Stimulated activated CD4-positive, alpha-beta T cell treated with anti-CD3 and anti-CD28 coated beads, Interleukin-1b, Interleukin-23, amount 100 ng/mL, for 4 hours (primary cell): ENCODE measurements at regions not wholly inside any gene's neighbourhood (a gene's known extent, or its start where the extent isn't known, plus 50 kb on each side); places are given as distances from the start of the nearest gene placed in this dataset.

Experiments used
- DNase-seq, 2 donors: peaks; one replicate each; pipeline ENCODE4 v3.0.0-alpha.2; 2020; ENCODE audit warnings: low read depth in 2 of 2

DNA sequence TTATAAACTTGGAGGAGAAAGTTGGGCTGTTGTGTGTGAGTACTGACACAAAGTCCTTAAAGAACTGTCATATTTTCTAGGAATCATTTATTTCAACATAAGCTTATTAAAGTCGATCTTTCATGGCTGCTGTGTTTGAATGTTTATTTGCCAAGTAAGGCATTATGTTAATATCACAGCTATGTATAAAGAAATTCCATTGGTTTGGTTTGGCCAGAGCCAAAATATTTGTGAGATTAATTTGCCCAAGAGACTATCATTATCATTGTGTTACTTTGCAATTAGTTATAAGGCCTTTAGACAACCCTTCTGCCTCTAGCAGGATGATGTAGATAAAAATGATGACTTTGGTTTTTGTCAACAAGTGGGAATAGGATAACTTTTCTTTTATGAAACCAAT is 240.6 kb upstream of the NT5C1B start:
- DNase-seq = no peak

DNA sequence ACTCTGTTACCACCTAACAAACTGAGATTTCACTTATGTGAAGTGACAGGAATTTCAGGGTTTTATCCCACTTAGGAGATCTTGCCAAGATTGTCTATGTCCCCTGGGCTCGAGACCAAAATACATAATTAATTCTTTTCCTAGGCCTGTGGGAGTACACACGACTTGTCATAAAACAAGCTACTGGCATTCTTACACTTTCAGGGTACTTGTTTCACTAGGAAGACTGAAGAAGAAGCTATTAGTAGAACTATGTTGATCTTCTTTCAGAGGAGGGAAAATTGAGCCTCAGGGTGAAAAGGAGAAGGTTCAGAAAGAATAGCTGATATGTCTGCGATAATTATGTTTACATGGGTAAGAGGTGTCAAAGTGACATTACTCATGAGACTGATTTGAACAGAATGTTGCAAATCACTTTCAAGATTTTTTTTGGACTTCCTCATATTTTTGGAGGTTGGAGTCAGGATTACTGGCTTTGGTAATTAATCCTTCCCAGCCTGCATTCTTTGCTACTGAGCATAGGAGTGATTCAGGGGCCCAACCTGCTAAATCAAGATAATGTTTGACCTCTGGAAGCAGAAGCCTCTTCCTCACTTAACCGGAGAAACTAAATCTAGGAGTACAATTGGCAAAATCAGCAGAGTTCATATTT is 240.0 kb upstream of the NT5C1B start:
- no peak for DNase-seq

DNA sequence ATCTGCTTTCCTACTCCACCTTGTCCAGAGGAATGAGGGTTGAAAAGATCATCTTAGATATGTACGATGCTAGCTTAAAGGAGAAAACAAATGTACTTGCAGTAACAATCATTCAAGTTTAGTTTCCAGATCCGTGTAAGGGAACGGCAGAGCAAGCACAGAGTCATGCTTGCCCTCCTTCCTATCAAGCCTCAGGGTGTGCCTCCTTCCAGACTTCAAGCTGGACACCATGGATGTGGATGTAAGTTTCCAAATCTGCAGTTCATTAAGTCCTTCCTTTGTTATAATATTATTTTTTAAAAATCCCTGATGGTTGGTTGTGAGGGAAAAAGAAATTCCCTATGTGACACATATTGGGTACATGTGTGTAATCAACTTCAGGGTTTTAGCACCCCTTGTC is 238.9 kb upstream of the NT5C1B start:
- DNase-seq = no peak

DNA sequence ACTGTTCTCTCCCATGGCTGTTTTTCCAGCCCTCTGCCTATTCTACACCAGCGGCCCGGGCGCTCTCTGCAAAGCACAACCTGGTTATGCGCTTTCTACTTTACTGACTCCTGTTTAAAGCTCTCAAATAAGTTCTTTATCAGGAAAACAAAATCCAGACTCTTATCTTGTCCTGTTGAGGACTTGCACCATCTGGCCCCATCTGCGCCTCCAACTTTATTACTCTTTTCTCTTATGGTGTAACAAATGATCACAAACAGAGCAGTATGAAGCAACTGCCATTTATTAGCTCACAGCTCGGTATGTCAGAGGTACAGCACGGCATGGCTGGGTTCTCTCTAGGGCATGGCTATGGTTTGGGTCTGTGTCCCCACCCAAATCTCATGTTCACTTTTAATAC is 236.5 kb upstream of the NT5C1B start:
- no peak for DNase-seq

DNA sequence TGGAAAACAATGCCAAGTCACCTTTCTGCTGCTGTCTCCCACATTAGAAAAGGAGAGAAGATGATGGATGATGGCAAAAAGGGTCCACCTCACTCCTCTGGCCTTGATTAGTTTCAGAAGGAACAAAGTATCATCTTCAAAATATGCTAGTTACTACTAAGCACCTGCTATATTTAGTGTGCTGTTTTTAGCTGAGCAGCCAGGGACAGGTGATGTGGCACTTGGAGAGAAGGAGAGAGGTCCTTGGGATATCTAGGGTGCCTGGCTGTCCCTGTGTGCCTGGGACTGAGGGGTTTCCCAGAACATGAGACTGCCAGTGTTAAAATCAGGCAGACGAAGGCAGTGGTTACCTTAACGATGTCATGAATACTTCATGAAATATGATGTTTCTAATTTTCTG is 235.5 kb upstream of the NT5C1B start:
- no peak for DNase-seq

DNA sequence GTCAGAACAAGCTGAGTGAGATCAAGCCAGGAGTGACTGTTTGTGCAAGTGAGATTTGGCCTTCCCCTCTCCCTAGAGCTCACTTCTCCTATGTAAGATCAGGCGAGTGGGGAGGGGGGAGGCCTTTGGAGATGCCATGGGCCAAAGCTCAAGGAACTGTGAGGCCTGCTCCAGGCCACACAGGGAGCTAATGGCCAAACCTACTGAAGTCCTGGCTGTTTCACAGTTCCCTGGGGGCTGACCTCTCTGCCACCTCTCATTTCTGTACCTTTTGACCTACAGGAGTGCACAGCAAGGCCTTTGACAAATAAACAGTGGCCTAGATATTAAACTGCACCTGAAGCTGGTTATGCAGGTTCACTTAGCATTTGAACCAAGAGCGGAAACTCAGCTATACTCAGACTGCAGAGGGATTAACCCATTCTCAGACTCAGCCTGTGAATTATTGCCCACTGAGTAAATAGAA is 235.0 kb upstream of the NT5C1B start:
- DNase-seq = no peak

DNA sequence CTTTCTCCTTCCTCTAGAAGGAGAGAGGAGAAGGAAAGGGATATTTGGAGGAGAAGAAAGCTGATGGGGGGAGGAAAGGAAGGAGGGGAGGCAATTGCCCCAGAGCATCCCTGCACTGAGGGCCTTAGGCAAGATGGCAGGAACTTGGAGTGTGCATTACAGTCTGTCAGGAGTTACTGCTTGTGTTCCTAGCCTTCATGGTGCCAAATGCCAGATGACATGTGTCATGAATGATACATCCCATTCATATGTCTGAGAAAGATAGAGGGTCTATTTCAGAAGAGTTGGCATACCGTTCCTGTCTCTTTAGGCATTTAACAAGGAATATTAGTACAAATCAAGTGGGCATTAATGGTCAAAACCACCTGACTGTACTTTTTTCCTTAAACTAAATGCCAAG is 232.1 kb upstream of the NT5C1B start:
- DNase-seq = no peak

DNA sequence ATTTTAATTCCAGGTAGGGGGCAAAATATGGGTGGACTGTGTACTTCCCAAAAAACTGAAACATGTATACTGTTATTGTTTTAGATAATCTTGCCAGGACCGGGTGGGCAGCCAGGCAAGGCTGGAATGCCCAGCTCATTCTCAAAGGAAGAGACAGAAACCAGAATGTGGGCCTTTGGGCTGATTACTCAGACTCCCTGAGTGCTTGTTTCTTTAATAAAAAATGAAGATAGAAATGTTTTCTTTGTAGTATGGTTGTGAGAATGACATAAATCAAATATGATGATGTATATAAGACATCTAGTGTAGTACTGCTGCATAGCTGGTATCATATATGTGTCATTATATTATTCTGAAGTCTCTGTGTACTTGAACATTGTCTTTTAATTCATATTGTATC is 231.6 kb upstream of the NT5C1B start:
- no peak for DNase-seq

DNA sequence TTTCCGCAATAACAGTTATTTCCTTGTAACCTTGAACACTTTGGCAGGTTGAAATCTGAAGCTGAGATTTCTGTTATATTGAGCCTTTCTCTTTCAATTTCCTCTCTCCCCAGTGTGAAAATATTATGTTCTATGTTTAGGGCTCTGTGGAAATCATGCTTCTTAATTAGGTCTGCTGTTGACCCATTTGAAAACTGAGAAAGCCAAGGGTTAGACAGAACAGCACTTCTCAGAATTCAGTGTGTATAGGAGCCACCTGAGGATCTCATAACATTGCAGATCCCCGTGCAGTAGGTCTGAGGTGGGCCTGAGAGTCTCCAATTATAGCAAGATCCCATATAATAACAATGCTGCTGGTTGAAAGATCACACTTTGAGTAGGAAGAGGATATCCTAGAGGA is 230.2 kb upstream of the NT5C1B start:
- DNase-seq = no peak

DNA sequence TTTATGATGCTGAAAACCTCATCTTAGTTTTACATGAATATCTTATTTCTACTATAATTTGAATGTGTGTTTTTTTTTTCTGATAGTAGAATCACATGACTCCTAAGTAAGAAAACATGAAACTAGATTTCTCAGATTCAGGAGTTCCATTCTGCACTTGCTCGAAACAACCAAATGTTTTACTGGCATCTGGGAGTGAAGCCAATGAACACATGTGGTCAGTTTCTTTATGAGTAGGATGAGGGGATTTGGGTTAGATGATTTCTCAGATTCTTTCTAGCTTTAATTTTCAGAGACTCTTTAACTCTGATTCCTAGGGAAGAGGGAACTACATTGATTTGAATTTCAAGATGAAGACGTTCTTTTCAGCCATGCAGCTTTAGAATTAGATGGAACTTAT is 225.0 kb upstream of the NT5C1B start:
- DNase-seq = no peak

DNA sequence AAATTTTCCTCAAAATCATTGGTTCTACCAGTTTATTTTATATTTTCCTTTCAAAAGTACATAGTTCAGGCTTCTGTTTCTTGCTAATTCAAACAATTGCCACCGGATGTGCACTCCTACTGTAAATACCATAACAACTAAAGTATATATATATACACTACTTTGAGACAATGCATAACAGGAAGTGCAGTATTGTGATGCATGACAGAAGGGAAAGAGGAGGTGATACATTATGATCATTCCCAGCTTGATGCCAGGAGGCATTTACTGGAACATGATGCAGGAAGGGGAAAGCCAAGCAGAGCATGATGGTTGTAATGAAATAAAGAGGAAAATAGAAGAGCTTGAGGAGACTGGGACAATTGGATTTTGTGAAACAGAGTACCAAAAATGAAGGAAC is 215.2 kb upstream of the NT5C1B start:
- DNase-seq = no peak

DNA sequence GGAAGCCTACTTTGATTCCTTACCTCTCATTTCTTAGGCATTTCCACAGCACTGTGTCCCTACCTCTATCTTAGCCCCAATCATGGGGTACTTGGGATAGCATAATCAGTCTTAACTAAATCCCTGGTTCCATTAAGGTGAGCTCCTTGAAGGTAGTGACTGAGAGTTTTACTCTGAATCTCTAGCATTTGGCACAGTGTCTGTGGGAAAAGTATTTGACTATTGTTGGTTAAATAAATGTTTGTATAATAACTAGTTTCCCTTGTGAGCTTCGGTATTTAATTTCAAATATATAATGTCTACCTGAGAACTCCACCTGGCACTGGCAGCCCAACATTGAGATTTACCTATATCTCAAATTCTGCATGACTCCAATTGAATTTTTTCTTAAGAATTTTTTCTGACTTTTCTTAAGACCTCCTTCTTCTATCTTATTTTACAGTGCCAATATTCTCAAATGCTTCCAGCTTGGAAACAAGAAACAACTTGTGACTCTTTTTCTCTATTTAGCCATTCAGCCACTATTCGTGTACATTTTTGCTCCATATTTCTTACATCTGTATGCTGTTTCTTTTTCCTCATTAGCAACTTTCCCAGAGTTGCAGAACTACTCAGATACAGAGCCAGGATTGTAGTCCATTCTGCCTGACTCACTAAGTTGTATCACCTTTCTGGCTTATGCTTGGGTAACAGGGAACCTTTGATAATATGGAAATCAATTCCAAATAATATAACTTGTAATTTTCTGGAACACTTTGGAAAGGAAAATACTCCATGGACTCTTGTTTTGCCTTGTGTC is 214.0 kb upstream of the NT5C1B start:
- no peak for DNase-seq

DNA sequence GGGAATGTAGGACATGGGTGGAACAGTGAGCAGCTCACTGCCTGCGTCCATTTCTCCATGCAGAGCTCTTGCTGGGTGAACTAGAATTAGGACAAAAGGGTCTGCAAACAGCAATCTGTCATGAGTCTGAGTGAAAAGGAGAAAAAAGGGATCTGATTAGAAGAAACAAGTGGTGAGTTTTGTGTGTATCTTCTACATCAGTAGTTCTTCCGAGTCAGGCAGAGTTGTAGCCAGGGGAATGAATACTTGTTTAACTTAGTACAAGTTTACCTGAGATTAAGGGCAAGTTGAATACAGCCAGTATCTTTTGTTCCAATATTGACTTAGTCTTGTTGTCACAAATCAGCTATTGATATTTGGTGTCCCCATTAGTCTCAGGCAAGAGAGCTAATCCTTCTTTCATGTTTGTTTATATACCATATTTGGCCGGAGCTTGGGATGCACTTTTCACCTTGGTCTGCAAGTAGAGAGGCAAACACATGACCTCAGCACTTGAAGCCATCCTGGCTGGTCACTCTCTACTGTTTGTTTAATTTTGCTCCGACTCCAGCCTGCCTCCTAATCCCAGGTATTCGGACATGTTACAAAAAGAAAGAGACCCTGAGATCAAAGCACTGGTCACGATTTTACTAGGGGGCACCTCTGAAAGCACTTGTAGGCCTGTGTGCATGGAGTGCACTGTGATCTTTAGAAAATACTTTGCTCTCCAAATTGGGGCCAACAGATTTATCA is 211.0 kb upstream of the NT5C1B start:
- DNase-seq = no peak

DNA sequence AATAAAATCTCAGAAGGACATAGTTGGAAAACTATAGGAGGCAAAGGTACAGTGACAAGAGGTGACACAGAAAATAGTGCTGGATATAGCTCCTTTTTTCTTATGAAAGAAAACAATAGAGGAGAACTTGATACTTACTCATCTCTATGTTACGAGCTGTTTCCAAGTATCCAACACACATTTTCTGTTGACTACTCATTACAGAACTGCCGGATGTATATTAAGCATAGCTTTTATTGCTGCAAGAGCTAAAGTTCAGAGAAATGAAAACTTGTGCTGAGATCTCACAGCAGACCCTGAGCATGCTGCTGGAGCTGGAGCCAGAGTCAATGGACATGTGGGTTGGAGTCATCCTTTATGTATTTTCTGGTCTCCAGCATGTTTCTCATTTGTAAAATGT is 210.0 kb upstream of the NT5C1B start:
- DNase-seq = no peak

DNA sequence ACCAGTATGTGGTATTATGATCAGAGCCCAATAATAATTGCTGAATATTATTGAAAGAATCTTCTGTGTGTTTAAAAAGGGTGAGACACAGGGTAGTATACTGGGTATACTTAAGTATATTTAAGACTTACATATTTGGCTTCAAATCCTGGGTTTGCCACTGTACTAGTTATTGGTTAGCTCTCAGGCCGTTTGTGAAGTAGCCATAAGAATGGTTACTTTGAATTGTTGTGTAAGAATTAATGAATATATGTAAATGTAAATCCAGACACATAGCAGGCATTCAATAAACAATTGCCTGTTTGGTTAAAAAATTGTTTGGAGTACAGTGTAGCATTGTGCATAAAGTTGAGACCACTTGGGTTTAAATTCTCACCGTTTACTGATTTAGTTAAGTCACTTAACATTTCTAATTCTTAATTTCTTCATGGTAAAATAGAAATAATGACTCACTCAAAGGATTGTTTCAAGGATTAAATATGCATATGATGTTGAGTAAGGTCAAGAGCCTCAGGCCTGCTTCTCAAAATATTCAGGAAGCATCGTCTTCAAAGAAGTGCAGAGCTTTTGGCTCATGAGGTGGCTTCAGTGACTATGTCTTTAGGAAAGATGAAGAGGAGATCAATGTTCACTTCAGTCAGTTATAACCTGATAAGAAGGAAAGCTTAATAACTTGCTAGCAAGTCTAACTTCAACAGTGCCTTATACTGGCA is 207.9 kb upstream of the NT5C1B start:
- no peak for DNase-seq

DNA sequence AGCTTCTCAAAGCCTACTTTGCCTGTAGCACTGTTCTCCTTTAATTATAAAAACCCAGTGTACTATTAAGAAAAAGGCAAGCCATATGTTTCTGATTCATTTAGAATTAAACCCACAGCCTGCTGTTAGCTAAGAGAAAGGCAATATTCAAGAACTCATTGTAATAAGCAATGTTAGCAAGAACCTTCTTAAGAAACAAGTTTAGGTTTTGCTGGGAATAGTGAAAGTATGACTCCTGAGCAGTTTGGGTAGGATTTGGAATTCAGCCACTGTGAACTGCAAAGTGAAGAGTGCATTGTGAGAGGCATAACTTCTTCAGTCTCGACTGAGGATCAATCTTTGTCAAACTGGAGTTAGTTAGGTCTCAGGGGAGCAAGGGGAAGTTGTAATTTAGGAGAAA is 206.5 kb upstream of the NT5C1B start:
- no peak for DNase-seq

DNA sequence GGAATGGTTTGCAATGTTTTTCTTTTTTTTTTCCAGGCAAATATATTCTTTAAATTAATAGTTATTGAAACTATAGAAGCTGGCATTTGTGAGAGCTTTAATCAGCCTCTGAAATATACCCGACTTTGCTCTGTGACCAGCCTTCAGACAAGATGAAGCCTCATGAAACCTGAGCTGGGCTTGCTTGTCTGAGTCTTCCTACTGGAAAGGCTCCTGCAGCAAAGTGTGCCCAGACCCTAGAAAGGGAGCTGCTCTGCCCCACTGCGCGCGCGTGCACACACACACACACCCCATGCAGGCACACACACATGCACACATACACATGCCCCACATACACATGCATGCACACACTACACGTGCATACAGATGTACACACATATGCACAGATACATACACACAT is 203.3 kb upstream of the NT5C1B start:
- no peak for DNase-seq

DNA sequence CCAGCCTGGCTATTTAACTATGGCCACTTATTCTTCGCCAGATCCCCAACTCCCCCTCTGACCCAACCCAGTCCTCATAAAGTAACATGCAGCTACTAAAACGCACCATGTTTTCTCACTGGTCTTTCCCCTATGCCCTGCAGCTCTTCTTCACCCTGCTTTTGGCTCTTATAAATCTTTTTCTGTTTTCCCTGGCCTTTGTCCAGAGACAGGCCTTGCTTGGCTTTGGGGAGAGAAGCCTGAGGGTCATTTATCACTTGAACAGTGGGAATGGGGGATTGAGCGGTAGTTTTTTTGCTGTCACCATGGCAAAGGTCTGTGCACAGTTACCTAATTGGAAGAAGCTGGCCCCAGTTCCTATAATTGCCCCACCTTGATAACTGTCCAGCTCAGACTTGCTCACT is 202.9 kb upstream of the NT5C1B start:
- no peak for DNase-seq

DNA sequence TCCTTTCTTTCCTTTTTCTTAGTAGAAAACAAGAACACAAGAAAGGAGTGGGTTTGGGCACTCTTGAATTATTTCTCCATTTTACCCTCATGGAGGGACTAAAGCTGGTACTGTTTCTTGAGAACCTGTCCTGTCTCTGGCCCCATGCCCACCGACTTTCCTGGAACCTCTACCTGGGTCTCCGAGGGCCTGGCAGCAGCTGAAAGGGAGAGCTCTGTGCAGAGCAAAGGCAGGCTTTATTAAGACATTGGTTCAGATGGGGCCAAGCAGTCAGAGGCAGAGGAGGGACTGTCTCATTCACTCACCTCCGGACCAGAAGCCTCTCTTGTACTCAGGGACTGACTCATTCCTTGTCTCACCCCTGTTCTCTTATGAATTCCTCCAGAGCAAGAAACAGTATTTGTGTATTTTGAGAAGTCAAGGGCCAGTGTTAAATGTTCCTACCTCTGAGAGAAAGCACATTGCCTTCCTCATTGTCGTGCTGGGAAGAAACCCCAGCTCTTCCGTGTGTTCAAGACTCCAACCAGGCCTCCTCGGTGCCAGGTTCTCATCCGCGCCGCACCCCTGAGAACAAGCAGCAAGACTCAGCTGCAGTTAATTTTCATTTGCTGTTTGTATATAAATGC is 201.9 kb upstream of the NT5C1B start:
- DNase-seq = no peak

DNA sequence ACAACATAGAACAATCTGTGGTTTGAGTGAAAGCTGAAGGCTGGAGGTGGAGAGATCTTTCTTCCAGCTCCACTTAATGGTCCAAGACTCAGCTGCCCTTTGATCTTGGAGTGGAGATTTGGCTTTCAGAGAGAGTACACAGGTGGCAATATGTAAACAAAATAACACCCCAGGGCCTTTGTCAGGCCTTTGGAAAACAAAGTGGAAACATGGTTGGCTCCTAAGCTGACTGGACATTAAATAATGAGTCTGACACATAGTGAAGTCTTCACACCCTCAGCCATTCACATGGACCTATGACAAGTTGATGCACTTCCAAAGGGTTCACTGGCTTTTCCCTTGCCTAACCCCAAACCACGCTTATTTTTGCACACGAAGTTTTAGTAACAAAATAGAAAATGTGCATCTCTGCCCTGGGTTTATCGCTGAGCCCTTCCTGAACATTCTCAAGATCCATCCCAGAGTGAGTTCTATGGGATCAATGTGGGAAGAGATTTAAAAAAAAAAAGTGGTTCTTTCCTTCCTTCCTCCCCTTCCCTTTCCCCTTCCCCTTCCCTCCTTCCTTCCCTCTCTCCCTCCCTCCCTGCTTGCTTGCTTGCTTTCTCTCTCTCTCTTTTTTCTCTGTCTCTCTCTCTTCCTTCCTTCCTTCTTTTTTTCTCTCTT is 201.3 kb upstream of the NT5C1B start:
- DNase-seq = no peak

DNA sequence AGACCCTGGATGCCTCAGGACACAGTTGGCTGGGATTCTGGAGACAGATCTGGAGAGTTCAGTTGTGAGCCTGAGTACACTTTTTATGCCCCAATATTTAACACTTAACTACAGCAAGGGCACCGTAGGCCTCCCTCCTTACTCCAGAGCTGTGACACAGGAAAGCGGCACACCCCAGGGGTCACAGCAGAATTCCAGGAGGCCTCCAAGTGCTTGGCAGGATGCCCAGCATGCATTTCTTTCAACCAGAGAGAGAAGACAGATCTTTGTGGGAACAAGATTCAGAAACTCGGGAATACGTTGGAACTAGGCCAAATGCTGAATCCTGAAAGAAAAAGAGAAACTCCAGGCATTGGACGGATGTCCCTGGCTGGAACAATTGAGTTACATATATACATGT is 199.2 kb upstream of the NT5C1B start:
- DNase-seq = no peak
